ENCODE measurements at regions not wholly inside any gene's neighbourhood (a gene's known extent, or its start where the extent isn't known, plus 50 kb on each side); places are given as distances from the start of the nearest gene placed in this dataset.

GRCh38 chr14:42023452-42023851 lies 416.8 kb downstream of the LRFN5 start:
- Histone ChIP-seq H3K9me3 (replicated peaks; ENCODE audit: control insufficient read depth, insufficient read depth, low read length) (no peaks in the 10 kb centered on the region), H3K36me3 (ENCODE audit: control insufficient read depth in 2 of 2, extremely low read depth in 1 of 2, insufficient read depth in 2 of 2, low read length in 2 of 2) (no peaks in the 10 kb centered on the region), H3K27me3 (ENCODE audit: control insufficient read depth in 2 of 2, insufficient read depth in 2 of 2, low read length in 2 of 2) (no peaks in the 10 kb centered on the region), H3K4me3 (replicated peaks in 1 of 3; ENCODE audit: insufficient read depth in 1 of 3, low read depth in 1 of 3, low read length in 3 of 3) (no peak overlapping the region), H4K20me1 (replicated peaks; ENCODE audit: control insufficient read depth, extremely low read depth, insufficient read depth, low read length) (no peaks in the 10 kb centered on the region), H2AFZ (ENCODE audit: low read depth, low read length) (no peak overlapping the region), H3K79me2 (ENCODE audit: control insufficient read depth, insufficient read depth, low read length) (no peaks in the 10 kb centered on the region), H3K4me1 (ENCODE audit: control insufficient read depth, extremely low read depth, insufficient read depth, low read length) (no peaks in the 10 kb centered on the region), H3K4me2 (ENCODE audit: insufficient read depth, low read length) (no peak overlapping the region), H3K27ac (ENCODE audit: insufficient read depth, low read depth, low read length) (no peak overlapping the region), H3K9me1 (replicated peaks; ENCODE audit: control insufficient read depth, extremely low read depth, insufficient read depth, low read length) (no peaks in the 10 kb centered on the region), H3K9ac (replicated peaks; ENCODE audit: extremely low read depth, insufficient read depth, low read length) (no peak overlapping the region)
- dilution Hi-C loops (cut with MboI; ENCODE audit: extremely low pct_ligation_motif_present, low sequenced_read_pairs) (no loop called here), intact Hi-C loops (cut with micrococcal nuclease) (no loop called here)
- CTCF ChIA-PET, result no interaction called here
- TF ChIP-seq CTCF (IDR thresholded peaks at IDR 0.05; ENCODE audit: extremely low read depth in 1 of 2, insufficient read depth in 1 of 2, low read depth in 1 of 2, low read length in 2 of 2) (no peak), MAX (IDR thresholded peaks at IDR 0.05; ENCODE audit: insufficient read depth, insufficient read length) (no peak), GATA2 (IDR thresholded peaks at IDR 0.05; ENCODE audit: insufficient read depth, insufficient read length, low read depth, low read length) (no peak), POLR2AphosphoS5 (IDR thresholded peaks at IDR 0.05; ENCODE audit: insufficient read depth, low read depth, low read length) (no peak), MYC (IDR thresholded peaks at IDR 0.05; ENCODE audit: low read depth, low read length) (no peak), POLR2A (IDR thresholded peaks at IDR 0.05; ENCODE audit: low read depth, low read length) (no peak), JUN (IDR thresholded peaks at IDR 0.05; ENCODE audit: borderline replicate concordance, insufficient read depth, insufficient read length, low read depth) (no peak), FOS (IDR thresholded peaks at IDR 0.05; ENCODE audit: borderline replicate concordance, insufficient read depth, low read length) (no peak), EZH2 (IDR thresholded peaks at IDR 0.05; ENCODE audit: borderline replicate concordance, low read depth, low read length, severe bottlenecking) (no peak)
- no TSS peak for BruUV-seq (replicated peaks)
- no peak for DNase-seq (ENCODE audit: low read depth, low spot score)
- POLR2A ChIA-PET, result no interaction called here
- FAIRE-seq, result no peak

All from endothelial cell of umbilical vein (primary cell).